Amygdala (tissue), 56 donors: ENCODE measurements at regions not wholly inside any gene's neighbourhood (a gene's known extent, or its start where the extent isn't known, plus 50 kb on each side); places are given as distances from the start of the nearest gene placed in this dataset.

Experiments
- DNase-seq, 56 donors: peaks; one replicate each; lab custom pipeline; 2025; lab: John Stamatoyannopoulos, UW

DNA sequence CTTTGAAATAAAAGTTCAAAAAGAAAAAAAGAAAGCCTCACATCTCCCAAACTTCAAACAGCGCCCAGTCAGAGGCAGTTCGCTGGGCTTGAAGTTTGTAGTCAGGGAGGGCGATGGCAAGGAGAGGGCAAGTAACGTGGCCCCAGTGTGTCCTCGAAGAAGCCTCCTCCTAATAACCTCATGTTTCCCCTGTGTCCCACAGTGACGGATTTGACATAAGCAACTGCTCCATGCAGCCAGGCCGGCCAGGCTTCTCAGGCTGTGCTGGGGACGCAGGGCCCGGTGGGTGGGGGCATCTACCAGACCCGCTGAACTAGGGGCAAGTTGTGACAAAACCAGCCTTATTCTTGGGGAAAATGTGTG, 172.2 kb downstream of the ERCC6L2 start:
- peak in 5 of 56 donors; percentile 14 to 37 (median 31) for DNase-seq

DNA sequence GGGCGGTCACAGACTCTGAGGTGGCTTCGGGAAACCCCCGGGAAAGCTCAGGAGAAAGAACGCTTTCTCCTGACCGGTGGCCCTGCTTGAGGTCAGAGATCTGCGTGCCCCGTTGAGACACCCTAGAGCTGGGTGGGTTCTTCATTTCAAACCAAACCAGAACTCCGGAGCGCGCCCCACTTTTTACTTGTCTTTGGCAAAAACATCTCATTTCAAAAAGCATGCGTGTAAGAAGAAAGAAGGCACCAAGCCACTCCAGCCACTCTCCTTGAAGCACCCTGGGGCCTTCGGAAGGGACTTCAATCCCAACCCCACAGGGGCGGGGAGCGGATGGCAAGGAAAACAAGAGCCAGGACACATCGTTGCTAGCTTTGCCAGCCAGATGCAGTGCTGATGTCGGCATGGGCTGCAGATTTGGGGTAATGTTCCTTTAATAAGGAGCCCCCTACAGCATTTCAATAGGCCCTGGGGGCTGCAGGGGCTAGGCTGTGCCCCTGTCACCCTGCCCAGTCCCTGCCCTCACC, 171.7 kb downstream of the ERCC6L2 start:
- DNase-seq, result no peak

DNA sequence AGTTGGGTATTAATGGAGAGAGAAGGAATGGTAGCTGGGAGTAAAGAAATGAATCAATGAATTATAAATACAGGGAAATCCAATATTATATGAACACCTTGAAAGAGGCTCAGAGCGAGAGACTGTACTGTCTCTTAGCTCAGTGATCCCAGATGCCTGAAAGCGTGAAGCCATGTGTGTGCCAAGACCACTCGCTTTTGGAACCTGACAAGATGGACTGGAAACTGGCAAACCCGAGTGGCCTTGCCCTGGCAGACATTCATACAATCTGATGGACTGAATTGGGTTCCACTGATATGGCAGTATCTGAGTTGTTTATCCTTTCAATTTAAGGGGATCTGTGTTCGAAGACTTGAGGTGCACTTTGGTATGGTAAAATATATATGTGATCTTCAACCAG, 170.3 kb downstream of the ERCC6L2 start:
- no peak for DNase-seq

DNA sequence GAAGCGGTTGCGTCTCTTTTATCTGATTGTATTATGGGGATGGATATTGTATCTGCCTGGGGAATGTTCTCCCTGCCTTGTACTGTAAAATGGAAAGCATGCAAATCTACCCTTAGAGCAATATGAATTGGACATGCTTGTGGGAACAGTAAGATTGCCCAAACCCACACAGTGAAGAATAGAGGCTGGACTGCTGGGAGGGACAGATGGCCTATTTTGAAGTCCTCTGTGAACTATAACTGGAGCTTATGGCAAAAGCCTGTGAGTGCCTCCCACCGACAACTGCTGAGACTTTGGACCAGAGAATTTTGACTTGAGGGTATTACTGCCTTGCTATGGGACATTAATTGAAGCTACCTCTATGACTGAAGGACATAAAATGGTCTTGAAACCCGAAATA, 168.9 kb downstream of the ERCC6L2 start:
- no peak for DNase-seq

DNA sequence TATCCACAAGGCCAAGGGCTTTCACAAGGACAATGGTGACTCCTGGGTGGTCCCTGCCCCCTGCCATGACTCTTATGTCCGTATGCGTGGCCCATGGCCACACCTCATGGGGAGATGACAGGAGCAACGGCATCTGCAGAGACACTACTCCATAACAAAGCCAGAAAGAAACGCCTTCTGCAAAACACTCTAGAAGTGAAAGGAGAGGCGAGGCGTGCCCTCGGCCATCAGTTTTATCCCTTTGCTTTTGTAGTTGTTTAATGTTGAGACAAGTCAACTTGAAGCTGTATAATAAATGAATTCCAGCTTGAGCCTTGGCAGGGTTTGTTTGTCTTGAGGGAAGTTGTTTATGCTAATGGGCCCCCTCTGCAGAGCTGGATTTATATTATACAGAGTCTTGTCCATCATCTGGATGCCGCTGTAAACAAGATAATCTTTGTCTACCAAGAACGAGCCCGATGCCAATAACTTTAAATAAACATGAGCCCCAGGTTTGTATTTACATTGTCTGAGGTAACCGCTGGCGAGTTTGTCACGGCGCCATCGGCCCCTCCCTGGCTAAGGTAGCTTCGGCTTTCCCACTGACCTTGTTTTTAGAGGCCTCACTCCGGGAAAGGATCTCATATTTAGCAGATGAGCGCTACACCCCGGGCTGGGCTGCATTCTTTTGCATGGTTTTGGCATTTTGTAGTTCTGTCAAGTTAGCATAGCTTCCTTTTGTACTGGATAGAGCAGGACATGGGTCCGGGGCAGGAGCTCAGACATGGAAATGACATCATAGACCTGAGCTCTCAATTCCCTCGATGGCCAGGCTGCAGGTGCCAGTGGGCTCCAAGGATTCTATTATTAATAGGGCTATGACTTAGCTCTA, 165.3 kb downstream of the ERCC6L2 start:
- DNase-seq, result no peak

DNA sequence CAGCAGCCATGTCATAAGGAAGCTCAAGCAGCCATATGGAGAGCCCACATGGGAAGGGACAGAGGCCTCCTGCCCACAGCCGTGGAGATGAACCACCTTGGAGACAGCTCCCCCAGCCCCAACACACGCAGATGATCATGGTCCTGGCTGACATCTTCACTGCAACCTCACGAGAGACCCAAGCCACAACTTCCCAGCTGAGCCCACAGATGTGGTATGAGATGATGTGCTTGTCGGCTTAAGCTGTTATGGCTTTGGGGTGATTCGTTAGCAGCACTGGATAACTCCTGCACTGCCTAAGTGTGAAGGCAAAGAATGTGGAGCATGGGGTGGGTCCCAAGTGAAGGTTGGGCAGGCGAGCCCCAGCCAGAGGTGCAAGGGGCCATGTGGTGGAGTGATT, 163.4 kb downstream of the ERCC6L2 start:
- no peak for DNase-seq

DNA sequence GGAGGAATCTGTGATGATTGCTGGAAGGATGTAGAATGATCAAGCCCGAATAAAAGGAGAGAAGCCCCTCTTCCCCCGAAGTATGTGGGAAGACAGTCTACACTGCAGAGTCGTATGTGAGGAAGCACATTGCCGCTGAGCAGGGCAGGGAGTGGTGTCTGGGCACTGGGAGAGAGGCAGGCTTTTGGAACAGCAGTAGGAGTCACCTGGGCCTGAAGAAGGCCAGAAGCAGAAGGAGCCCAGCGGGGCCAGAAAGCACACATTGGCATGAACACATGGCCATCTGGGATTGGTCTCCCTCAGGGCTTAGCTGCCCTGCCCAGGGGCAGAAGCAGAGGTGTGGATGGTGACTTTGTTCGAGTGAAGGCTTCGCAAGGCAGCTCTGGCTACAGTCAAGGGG, 162.8 kb downstream of the ERCC6L2 start:
- DNase-seq, result no peak

DNA sequence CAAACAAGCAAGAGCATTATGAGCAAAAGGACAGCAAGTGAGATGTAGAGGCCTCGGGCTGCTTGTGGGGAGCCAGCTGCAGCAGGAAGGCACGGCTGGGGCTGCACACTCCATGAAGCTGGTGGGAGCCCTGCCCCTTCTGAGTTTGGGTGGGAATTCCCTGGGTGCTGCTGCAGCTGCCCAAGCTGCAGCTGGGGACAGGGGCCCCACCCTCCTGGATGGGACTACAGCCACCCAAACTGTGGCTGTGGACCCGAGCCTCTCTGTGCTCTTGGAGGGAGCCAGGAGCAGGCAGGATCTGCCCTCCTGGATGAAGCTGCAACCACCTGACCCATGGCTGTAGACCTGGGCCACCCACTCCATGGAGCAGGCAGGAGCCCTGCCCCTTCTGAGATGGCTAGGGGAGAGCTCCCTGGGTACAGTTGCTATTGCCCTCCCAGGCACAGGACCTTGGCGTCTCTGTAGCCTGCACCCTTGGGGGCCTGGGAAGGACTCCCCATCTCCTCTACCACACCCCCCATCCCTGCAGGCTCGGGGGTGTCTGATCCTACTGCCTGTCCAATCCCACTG, 159.1 kb downstream of the ERCC6L2 start:
- no peak for DNase-seq

DNA sequence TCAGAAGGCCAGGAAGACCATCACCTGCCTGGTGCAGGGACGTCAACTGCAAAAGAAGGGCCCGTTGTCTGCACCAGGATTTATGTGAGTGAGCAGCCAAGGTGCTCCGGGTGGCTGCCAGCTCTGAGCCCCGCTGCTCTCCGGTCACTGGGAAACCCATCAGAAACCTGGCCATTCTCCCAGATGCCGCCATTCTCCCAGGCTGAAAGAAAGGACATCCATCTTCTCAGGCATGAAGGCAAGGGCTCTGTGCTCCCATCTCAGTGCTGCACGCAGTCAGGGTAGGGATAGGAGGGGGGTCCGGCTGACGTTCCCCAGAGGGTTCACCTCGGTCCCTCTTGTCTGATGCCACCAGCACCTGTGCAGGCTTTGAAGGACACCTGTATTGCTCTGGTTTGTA, 158.4 kb downstream of the ERCC6L2 start:
- DNase-seq, result peak in 3 of 56 donors; percentile 13 to 28 (median 19)

DNA sequence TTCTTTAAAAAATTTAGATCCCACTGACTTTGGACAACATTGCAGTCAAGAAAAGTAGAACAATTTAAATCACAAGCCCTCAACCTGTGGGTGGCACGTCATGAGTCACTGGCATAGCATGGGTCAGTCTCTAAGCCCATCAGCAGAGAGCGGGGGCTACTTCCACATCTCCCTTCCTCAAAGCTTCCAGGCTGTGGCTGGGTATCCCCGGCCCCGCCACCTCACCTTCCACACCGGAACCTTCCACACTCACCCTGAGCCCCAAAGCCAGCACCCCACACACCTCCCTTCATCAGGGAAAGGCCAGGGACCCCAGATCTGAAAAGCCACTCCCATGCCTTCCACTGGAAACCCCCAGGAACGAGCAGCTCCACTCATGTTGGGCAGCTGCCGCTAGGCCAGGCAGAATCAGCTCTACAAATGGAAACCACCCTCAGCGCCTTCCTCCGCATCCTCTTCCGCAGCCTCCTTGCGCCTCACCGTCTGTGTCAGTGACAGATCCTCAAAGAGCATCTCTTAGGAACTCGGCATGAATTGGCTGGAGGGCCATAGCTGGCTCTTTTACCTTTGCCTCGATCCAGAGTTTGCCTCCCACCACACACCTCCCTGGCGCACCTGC, 156.5 kb downstream of the ERCC6L2 start:
- no peak for DNase-seq

DNA sequence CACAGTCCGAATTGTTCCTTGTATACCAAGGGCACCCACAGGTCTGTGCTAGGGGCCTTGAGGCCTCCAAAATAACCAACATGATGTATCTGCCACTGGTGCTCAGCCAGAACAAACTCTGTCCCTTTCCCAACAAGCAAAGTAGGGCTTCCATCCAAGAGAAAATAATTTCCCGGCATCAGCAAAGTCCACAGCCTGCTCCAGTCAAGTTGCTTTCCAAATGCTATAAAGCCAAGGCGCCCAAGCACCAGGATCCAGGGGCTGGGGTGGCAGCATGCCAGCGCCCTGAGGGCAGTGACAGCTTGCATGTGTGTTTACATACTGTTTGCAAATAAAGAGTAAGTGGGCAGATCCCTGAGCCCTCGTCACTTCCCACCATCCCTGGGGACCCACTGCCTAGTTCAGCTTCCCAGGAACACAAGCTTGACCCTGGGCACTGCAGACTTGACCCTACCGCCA, 155.9 kb downstream of the ERCC6L2 start:
- peak in 11 of 56 donors; percentile 4 to 53 (median 25) for DNase-seq

DNA sequence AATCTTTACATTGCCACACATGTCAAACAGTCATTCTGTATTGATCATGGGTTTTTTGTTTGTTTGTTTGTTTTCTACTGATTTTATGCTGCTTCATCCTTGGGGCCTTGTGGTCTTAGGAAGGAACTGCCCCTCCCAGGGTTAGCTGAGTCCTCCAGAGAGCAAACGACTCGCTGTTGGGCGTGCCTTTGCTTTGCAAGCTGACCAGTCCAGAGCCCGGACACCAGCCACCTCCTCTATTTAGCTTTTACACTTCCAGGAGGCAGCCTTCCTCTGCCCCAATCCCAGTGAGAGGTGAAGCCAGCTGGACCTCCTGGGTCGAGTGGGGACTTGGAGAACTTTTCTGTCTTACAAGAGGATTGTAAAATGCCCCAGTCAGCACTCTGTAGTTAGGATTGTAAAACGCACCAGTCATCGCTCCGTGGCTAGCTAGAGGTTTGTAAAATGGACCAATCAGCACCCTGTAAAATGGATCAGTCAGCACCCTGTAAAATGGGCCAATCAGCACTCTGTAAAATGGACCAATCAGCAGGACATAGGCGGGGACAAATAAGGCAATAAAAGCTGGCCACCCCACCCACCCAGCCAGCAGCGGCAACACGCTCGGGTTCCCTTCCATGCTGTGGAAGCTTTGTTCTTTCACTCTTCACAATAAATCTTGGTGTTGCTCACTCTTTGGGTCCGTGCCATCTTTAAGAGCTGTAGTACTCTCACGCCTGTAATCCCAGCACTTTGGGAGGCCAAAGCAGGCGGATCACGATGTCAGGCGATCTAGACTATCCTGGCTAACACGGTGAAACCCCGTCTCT, 154.4 kb downstream of the ERCC6L2 start:
- no peak for DNase-seq

DNA sequence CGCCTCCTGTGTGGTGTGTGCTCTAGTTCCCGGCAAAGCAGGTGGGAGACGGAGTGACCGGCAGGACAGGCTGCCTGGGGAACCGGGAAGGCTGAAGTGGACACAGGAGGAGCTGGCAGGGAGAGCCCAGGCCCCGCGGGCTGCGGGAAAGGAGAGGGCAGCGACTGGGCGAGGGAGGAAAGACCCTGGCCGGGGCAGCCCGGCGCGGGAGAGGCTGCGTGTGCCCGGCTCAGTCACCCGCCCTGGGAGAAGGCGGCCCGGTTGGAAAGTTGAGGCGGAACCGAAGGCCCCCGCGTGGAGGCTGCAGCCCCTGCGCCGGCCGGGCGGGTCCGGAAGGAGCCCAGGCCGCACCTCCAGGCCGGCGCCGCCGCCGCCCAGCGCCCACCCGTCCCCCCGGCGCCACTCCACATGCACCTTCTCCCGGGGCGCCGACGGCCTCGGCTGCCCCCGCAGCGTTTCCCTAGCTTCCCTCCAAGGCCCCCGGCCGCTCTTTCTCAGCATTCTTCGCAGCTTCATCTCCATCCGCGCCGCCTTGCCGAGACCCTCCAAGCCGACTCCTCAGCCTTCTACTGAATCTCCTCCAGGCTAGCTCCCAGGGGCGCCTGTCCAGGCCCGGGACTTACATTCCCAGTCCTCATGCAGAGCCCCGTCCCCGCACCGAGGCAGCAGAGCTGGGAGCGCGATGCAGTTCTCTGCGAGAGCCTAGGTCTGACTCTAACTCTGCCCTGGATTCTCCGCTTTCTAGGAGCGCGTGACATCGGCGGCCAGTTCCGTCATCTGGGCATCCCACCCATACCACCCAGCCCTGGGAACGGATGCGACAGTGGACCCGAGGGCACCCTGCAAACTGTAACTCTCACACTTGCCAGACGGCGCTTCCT, 152.0 kb downstream of the ERCC6L2 start:
- peak in 2 of 56 donors; percentile 18 to 32 for DNase-seq

DNA sequence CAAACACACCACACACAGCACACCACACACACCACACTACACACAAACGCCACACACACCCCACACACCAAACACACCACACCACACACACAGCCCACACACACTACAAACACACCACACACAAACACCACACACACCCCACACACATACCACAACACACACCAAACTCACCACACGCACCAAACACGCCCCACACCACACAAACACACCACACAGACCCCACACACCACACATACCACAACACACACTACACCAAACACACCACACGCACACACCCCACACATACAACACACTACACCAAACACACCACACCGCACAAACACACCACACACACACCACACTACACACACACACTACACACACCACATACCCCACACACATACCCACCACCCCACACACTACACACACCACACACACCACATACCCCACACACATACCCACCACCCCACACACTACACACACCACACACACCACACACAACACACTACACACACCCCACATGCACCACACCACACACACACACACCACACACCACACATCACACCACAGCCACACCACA, 151.2 kb downstream of the ERCC6L2 start:
- DNase-seq, result no peak

DNA sequence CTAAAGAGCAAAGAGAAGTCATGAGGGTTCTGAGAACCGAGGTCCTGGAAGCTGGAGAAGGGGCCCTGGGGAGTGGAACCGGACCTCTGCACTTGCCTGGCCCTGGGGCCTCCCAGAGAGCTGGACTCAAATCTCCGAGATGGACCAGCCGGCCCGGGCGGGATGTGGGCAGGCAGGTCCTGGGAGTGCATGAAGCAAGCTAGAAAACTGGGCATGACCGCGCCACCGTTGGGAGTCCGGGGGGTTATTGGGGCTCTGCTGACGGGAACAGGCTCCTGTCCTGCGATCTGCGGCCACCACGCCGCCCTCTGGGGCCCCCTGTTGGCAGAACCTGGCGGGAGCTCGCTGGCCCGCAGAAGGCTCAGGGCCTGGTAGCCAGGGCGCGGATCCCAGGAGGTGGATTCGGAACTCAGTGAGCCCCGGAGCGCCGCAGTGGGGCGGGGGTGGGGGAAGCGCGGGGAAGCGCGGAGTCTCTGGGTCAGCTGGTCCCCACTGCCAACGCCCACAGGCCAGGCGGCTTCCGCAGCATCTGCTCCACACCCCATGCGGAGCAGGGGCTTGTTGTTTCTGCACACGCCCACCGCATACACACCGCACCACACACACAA, 150.6 kb downstream of the ERCC6L2 start:
- peak in 8 of 56 donors; percentile 3 to 43 (median 22) for DNase-seq

DNA sequence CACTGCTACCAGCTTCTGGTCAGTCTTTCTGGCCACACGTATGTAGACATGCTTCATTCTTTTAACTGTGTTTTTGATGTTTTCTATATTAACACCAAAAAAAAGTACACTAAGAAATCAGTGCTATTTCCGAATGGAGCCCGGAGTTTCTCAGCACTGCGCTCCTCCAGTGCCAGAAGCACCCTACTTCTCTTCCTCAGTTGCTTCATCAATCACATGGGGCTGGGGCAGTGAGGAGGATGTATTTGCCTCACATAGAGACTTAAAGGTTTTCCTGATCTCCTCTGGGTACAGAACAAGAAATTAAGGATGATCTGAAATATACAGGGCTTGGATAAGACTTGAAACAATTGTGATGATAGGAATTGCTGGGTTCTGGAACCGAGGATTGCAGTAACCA, 148.0 kb downstream of the ERCC6L2 start:
- no peak for DNase-seq

DNA sequence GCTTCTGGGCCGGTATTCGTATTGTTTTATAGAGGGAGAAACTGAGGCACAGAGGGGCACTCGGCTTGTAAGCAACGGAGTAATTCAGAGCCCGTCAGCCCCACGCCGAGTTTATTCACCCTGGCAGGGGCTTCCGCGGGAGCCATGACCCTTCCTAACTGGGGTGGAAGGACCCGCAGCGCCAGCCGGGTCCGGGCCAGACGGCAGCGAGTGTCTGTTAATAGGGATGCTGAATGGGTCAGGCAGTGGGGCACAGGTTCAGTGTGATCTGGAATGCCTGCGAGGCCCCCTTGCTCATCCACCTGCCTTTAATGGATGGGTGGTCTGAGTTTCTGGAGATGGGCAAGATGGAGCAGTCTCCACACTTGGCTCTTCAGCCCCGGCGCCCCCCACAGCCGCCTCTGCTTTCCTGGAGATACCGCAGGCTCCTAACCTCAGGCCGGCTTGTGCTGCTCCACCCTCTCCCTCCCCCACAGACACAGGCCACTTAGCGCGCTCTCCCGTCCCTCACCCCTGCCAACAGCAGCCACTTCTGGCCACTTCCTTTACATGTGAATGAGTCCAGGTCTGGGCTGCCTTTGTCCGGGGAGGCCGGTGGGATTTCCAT, 147.1 kb downstream of the ERCC6L2 start:
- DNase-seq, result peak in 16 of 56 donors; percentile 14 to 55 (median 22)
